ENCODE measurements at regions not wholly inside any gene's neighbourhood (a gene's known extent, or its start where the extent isn't known, plus 50 kb on each side); places are given as distances from the start of the nearest gene placed in this dataset.

DNA sequence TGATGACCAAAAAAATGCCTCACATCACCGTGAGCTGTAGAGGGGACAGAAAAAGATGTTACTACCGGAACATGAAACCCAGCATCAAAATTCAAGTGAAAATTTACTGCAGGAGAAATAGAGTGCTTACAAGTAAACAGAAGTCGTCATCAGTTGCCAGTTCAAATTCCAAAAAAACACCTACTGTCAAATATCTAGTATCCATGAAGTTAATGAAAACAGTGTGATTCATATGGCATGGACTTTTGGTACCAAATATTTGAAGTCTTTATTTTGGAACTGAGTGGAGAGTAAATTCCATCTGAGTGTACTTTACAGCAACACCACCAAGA is 388.9 kb upstream of the SPOCK3 start:
- Mint-ChIP-seq H3K27me3 (ENCODE audit: low read depth) (no peaks in the 10 kb centered on the region), H3K4me1 (no peaks in the 10 kb centered on the region), H3K9me3 (peaks cover under 1% of the 10 kb centered on the region), H3K27ac (no peak overlapping the region), H3K4me3 (no peak overlapping the region), H3K36me3 (no peaks in the 10 kb centered on the region)
- ATAC-seq (no peak), DNase-seq (ENCODE audit: low spot score) (no peak)
- POLR2A ChIA-PET, result no interaction called here
- CTCF ChIA-PET, result interaction anchor here (0.6 to 1.6 kb wide), 15 partner anchors 10 to 1435 kb away, joined by 3 to 9 read pairs (median 3); no protein-coding TSS in a partner anchor
- TF ChIP-seq, protein P1, sequence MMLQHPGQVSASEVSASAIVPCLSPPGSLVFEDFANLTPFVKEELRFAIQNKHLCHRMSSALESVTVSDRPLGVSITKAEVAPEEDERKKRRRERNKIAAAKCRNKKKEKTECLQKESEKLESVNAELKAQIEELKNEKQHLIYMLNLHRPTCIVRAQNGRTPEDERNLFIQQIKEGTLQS (CRISPR knock-in tag; conservative IDR thresholded peaks at IDR 0.05), result no peak
- TF ChIP-seq SMAD4 (CRISPR knock-in tag; IDR thresholded peaks at IDR 0.05) (no peak), CREB1 (CRISPR knock-in tag; IDR thresholded peaks at IDR 0.05) (no peak), ZNF219 (CRISPR knock-in tag; IDR thresholded peaks at IDR 0.05; ENCODE audit: borderline replicate concordance) (no peak), FOXP1 (CRISPR knock-in tag; IDR thresholded peaks at IDR 0.05; ENCODE audit: borderline replicate concordance) (no peak), CREM (CRISPR knock-in tag; IDR thresholded peaks at IDR 0.05) (no peak)
- TF ChIP-seq, protein P2, sequence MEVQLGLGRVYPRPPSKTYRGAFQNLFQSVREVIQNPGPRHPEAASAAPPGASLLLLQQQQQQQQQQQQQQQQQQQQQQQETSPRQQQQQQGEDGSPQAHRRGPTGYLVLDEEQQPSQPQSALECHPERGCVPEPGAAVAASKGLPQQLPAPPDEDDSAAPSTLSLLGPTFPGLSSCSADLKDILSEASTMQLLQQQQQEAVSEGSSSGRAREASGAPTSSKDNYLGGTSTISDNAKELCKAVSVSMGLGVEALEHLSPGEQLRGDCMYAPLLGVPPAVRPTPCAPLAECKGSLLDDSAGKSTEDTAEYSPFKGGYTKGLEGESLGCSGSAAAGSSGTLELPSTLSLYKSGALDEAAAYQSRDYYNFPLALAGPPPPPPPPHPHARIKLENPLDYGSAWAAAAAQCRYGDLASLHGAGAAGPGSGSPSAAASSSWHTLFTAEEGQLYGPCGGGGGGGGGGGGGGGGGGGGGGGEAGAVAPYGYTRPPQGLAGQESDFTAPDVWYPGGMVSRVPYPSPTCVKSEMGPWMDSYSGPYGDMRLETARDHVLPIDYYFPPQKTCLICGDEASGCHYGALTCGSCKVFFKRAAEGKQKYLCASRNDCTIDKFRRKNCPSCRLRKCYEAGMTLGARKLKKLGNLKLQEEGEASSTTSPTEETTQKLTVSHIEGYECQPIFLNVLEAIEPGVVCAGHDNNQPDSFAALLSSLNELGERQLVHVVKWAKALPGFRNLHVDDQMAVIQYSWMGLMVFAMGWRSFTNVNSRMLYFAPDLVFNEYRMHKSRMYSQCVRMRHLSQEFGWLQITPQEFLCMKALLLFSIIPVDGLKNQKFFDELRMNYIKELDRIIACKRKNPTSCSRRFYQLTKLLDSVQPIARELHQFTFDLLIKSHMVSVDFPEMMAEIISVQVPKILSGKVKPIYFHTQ (CRISPR knock-in tag; IDR thresholded peaks at IDR 0.05), result no peak

DNA sequence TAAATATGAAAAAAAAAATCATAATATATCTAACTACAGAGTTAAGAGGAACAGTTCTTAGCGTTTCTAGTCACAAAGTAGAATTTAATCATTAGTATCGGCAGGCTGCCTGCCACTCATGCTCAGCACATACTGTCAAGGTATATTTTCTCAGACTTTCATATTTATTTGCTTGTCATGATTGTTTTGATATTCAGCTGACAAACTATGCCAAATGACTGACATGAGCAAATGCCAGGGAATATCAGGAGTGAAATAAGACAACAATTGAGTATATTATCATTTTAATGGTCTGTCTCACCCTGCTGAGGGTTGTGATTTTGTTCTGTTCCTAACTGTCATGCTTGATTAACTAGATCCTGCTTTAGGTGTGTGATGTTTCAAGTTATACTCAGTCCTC is 395.0 kb upstream of the SPOCK3 start:
- H3K27ac Mint-ChIP-seq, result no peak overlapping the region
- ChIA-PET CTCF (no interaction called here), POLR2A (no interaction called here)
- TF ChIP-seq, protein P1 (CRISPR knock-in tag; conservative IDR thresholded peaks at IDR 0.05), result no peak
- TF ChIP-seq, protein P3, sequence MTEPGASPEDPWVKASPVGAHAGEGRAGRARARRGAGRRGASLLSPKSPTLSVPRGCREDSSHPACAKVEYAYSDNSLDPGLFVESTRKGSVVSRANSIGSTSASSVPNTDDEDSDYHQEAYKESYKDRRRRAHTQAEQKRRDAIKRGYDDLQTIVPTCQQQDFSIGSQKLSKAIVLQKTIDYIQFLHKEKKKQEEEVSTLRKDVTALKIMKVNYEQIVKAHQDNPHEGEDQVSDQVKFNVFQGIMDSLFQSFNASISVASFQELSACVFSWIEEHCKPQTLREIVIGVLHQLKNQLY (CRISPR knock-in tag; IDR thresholded peaks at IDR 0.05), result no peak
- TF ChIP-seq ZNF317 (CRISPR knock-in tag; IDR thresholded peaks at IDR 0.05; ENCODE audit: borderline replicate concordance, low read depth) (no peak), PRRX2 (CRISPR knock-in tag; IDR thresholded peaks at IDR 0.05) (no peak), SOX15 (CRISPR knock-in tag; IDR thresholded peaks at IDR 0.05) (no peak), NFE2L1 (CRISPR knock-in tag; IDR thresholded peaks at IDR 0.05) (no peak), ESRRA (CRISPR knock-in tag; IDR thresholded peaks at IDR 0.05; ENCODE audit: borderline replicate concordance) (no peak)
- TF ChIP-seq, protein P4, sequence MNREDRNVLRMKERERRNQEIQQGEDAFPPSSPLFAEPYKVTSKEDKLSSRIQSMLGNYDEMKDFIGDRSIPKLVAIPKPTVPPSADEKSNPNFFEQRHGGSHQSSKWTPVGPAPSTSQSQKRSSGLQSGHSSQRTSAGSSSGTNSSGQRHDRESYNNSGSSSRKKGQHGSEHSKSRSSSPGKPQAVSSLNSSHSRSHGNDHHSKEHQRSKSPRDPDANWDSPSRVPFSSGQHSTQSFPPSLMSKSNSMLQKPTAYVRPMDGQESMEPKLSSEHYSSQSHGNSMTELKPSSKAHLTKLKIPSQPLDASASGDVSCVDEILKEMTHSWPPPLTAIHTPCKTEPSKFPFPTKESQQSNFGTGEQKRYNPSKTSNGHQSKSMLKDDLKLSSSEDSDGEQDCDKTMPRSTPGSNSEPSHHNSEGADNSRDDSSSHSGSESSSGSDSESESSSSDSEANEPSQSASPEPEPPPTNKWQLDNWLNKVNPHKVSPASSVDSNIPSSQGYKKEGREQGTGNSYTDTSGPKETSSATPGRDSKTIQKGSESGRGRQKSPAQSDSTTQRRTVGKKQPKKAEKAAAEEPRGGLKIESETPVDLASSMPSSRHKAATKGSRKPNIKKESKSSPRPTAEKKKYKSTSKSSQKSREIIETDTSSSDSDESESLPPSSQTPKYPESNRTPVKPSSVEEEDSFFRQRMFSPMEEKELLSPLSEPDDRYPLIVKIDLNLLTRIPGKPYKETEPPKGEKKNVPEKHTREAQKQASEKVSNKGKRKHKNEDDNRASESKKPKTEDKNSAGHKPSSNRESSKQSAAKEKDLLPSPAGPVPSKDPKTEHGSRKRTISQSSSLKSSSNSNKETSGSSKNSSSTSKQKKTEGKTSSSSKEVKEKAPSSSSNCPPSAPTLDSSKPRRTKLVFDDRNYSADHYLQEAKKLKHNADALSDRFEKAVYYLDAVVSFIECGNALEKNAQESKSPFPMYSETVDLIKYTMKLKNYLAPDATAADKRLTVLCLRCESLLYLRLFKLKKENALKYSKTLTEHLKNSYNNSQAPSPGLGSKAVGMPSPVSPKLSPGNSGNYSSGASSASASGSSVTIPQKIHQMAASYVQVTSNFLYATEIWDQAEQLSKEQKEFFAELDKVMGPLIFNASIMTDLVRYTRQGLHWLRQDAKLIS (CRISPR knock-in tag; IDR thresholded peaks at IDR 0.05; ENCODE audit: borderline replicate concordance), result no peak
- TF ChIP-seq, protein P5, sequence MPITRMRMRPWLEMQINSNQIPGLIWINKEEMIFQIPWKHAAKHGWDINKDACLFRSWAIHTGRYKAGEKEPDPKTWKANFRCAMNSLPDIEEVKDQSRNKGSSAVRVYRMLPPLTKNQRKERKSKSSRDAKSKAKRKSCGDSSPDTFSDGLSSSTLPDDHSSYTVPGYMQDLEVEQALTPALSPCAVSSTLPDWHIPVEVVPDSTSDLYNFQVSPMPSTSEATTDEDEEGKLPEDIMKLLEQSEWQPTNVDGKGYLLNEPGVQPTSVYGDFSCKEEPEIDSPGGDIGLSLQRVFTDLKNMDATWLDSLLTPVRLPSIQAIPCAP (CRISPR knock-in tag; IDR thresholded peaks at IDR 0.05), result no peak
- H3K27me3 Mint-ChIP-seq (ENCODE audit: low read depth), result no peaks in the 10 kb centered on the region; the same call in 1 of the 2 replicates
- H3K36me3 Mint-ChIP-seq, result peaks cover 11% of the 10 kb centered on the region; the same call in 1 of the 2 replicates
- H3K4me3 Mint-ChIP-seq, result no peak overlapping the region
- H3K9me3 Mint-ChIP-seq, result peaks cover 26% of the 10 kb centered on the region
- DNase-seq (ENCODE audit: low spot score) (no peak), ATAC-seq (no peak)
- H3K4me1 Mint-ChIP-seq, result peaks cover 2% of the 10 kb centered on the region; the same call in 1 of the 2 replicates
